Smooth muscle cell (in vitro differentiated cells): ENCODE measurements at regions not wholly inside any gene's neighbourhood (a gene's known extent, or its start where the extent isn't known, plus 50 kb on each side); places are given as distances from the start of the nearest gene placed in this dataset.

ENCODE experiments used
- DNase-seq: peaks from one replicate; lab custom pipeline; 2025; ENCODE audit not compliant: unreplicated experiment; lab: John Stamatoyannopoulos, UW
- H2AFZ ChIP-seq: fragments of 200-600 bp; sonication (generic); 2 replicates; pipeline ENCODE4 v1.6.0; 2016; ENCODE audit warnings: antibody characterized with exemption, low read depth, mild to moderate bottlenecking
- H3F3A ChIP-seq: fragments of 200-600 bp; sonication (generic); 2 replicates; pipeline ENCODE4 v1.6.0; 2017; ENCODE audit warnings: antibody characterized with exemption, low read depth
- H3K27ac ChIP-seq: fragments of 200-600 bp; sonication (generic); 2 replicates; pipeline ENCODE4 v1.5.1; 2016; ENCODE audit warnings: low read depth, mild to moderate bottlenecking
- H3K27me3 ChIP-seq: fragments of 200-600 bp; sonication (generic); 2 replicates; pipeline ENCODE4 v1.6.1; 2016; ENCODE audit warnings: low read depth, mild to moderate bottlenecking
- H3K36me3 ChIP-seq: fragments of 200-600 bp; sonication (generic); 2 replicates; pipeline ENCODE4 v1.5.1; 2016; ENCODE audit warnings: low read depth
- H3K4me1 ChIP-seq: fragments of 200-600 bp; sonication (generic); 2 replicates; pipeline ENCODE4 v1.5.1; 2016; ENCODE audit warnings: low read depth
- H3K4me2 ChIP-seq: fragments of 200-600 bp; sonication (generic); 2 replicates; pipeline ENCODE4 v1.6.0; 2016; ENCODE audit warnings: mild to moderate bottlenecking
- H3K4me3 ChIP-seq: fragments of 200-600 bp; sonication (generic); 2 replicates; pipeline ENCODE4 v1.5.1; 2016; ENCODE audit warnings: mild to moderate bottlenecking
- H3K79me2 ChIP-seq: fragments of 200-600 bp; sonication (generic); 2 replicates; pipeline ENCODE4 v1.6.0; 2016; ENCODE audit warnings: low read depth, mild to moderate bottlenecking
- H3K9ac ChIP-seq: fragments of 200-600 bp; sonication (generic); 2 replicates; pipeline ENCODE4 v1.6.0; 2016; ENCODE audit warnings: low read depth
- H3K9me3 ChIP-seq: fragments of 200-600 bp; sonication (generic); replicated peaks from 2 replicates; pipeline ENCODE4 v1.5.1; 2016; ENCODE audit warnings: low read depth
- H4K20me1 ChIP-seq: fragments of 200-600 bp; sonication (generic); 2 replicates; pipeline ENCODE4 v1.6.0; 2016; ENCODE audit warnings: low read depth
- CTCF ChIP-seq: fragments of 200-600 bp; sonication (generic); IDR thresholded peaks from 2 replicates; pipeline ENCODE4 v1.5.1; 2017; ENCODE audit warnings: borderline replicate concordance, mild to moderate bottlenecking, antibody characterized with exemption; ENCODE audit not compliant: insufficient read depth, poor library complexity, severe bottlenecking
- WGBS: methylation state at CpG from one replicate; pipeline ENCODE4 v1.1.7; 2016; ENCODE audit warnings: low lambda C conversion rate; 5-methylcytosine and 5-hydroxymethylcytosine counted together

DNA sequence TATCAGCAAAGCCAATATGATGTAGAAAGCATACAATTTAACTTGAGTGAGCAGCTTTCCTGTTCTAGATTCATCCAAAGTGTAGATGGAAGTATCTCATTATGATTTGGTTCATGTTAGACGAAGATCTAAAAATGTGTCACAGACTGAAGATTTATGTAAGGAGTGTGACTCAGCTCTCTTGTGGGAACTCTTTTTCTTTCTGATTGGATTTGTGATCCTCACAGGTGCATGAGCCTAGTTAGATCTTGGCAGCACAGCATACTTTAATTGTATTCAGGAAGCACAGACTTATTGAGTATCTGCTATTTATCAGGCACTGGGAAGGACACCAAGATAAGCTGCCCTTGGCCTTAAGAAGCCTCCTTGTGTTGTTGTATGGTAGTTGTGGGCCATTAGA is 147.1 kb downstream of the C11orf91 start:
- Histone ChIP-seq H3K9me3 (no peaks in the 10 kb centered on the region), H3K79me2 (no peaks in the 10 kb centered on the region), H4K20me1 (no peaks in the 10 kb centered on the region), H3K4me3 (no peak overlapping the region), H3K36me3 (no peaks in the 10 kb centered on the region), H3F3A (no peaks in the 10 kb centered on the region), H3K4me2 (no peak overlapping the region), H2AFZ (no peak overlapping the region), H3K4me1 (no peaks in the 10 kb centered on the region), H3K27me3 (peaks cover 2% of the 10 kb centered on the region), H3K27ac (no peak overlapping the region), H3K9ac (no peak overlapping the region)
- 72% methylated on average over 1 of the region's 1 CpG for WGBS
- no peak for DNase-seq
- TF ChIP-seq CTCF, result no peak

DNA sequence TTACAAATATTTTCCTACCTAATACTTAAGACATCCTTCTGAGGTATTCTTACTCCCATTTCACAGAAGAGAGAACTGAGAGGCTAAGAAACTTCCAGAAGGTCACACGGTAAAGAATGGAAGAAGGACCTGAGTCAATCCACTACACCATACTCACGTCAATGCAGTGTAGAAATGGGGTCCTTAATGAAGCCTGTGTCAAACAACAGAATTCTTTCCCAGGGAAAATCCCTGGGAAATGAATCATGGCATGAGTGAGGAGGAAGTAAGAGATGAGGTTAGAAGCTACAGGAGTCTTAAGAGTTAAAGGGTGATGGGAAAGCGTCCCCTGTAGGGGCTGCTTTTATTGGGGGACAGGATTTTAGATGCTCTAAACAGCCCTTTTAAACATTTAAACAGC is 147.9 kb downstream of the C11orf91 start:
- no peak overlapping the region for H3K27ac ChIP-seq
- H3F3A ChIP-seq, result no peaks in the 10 kb centered on the region
- no peaks in the 10 kb centered on the region for H3K4me1 ChIP-seq
- DNase-seq, result no peak
- H3K27me3 ChIP-seq, result peaks cover 2% of the 10 kb centered on the region
- no peaks in the 10 kb centered on the region for H3K9me3 ChIP-seq
- no peaks in the 10 kb centered on the region for H4K20me1 ChIP-seq
- no peak overlapping the region for H3K9ac ChIP-seq
- 95% methylated on average over 3 of the region's 3 CpGs for WGBS
- H3K79me2 ChIP-seq, result no peaks in the 10 kb centered on the region
- no peak for TF ChIP-seq CTCF
- no peak overlapping the region for H2AFZ ChIP-seq
- no peaks in the 10 kb centered on the region for H3K36me3 ChIP-seq
- H3K4me2 ChIP-seq, result no peak overlapping the region
- H3K4me3 ChIP-seq, result no peak overlapping the region

- Histone ChIP-seq H3K79me2 (no peaks in the 10 kb centered on the region), H3K9ac (no peak overlapping the region), H4K20me1 (no peaks in the 10 kb centered on the region), H3K4me2 (no peak overlapping the region), H3K36me3 (no peaks in the 10 kb centered on the region), H3F3A (no peaks in the 10 kb centered on the region), H3K4me1 (no peaks in the 10 kb centered on the region), H3K27ac (no peak overlapping the region), H2AFZ (no peak overlapping the region), H3K27me3 (peaks cover 2% of the 10 kb centered on the region), H3K4me3 (no peak overlapping the region), H3K9me3 (no peaks in the 10 kb centered on the region)
- no peak for TF ChIP-seq CTCF
- 83% methylated on average over 3 of the region's 3 CpGs for WGBS
- no peak for DNase-seq
Observed at GRCh38 chr11:33551051-33551450, 149.6 kb downstream of the C11orf91 start.

GRCh38 chr11:33549483-33549882 is 151.1 kb downstream of the C11orf91 start:
- no peaks in the 10 kb centered on the region for H3K79me2 ChIP-seq
- H3K9ac ChIP-seq, result no peak overlapping the region
- no peak for TF ChIP-seq CTCF
- no peaks in the 10 kb centered on the region for H3K4me1 ChIP-seq
- H3K9me3 ChIP-seq, result no peaks in the 10 kb centered on the region
- no peak overlapping the region for H3K4me2 ChIP-seq
- H3K36me3 ChIP-seq, result no peaks in the 10 kb centered on the region
- H3F3A ChIP-seq, result no peaks in the 10 kb centered on the region
- no peak for DNase-seq
- 92% methylated on average over 6 of the region's 6 CpGs for WGBS
- no peak overlapping the region for H2AFZ ChIP-seq
- no peak overlapping the region for H3K4me3 ChIP-seq
- H4K20me1 ChIP-seq, result no peaks in the 10 kb centered on the region
- H3K27ac ChIP-seq, result no peak overlapping the region
- peaks cover 2% of the 10 kb centered on the region for H3K27me3 ChIP-seq
